ENCODE measurements at regions not wholly inside any gene's neighbourhood (a gene's known extent, or its start where the extent isn't known, plus 50 kb on each side); places are given as distances from the start of the nearest gene placed in this dataset.
"Not testable (repeated sequence)": the region's sequence is repeated elsewhere in the genome, so short reads cannot be mapped to it uniquely, and the experiment has no call there.

- no peak for DNase-seq (ENCODE audit: low read depth, low spot score)
- in situ Hi-C loops (cut with HindIII; ENCODE audit: low sequenced_read_pairs), result no loop called here
- TF ChIP-seq, protein P1, sequence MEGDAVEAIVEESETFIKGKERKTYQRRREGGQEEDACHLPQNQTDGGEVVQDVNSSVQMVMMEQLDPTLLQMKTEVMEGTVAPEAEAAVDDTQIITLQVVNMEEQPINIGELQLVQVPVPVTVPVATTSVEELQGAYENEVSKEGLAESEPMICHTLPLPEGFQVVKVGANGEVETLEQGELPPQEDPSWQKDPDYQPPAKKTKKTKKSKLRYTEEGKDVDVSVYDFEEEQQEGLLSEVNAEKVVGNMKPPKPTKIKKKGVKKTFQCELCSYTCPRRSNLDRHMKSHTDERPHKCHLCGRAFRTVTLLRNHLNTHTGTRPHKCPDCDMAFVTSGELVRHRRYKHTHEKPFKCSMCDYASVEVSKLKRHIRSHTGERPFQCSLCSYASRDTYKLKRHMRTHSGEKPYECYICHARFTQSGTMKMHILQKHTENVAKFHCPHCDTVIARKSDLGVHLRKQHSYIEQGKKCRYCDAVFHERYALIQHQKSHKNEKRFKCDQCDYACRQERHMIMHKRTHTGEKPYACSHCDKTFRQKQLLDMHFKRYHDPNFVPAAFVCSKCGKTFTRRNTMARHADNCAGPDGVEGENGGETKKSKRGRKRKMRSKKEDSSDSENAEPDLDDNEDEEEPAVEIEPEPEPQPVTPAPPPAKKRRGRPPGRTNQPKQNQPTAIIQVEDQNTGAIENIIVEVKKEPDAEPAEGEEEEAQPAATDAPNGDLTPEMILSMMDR (IDR thresholded peaks at IDR 0.05; ENCODE audit: low read depth, low read length), result no peak
- no peak overlapping the region for H3K4me3 ChIP-seq (ENCODE audit: low read depth, low read length)
These were observed 432.0 kb upstream of the TBL1XR1 start for GRCh38 chr3:177629276-177629675.

GRCh38 chr3:177633671-177634207 lies 436.5 kb upstream of the TBL1XR1 start:
- DNase-seq (ENCODE audit: low read depth, low spot score), result peak; percentile 92
- no peak overlapping the region for H3K4me3 ChIP-seq (ENCODE audit: low read depth, low read length)
- TF ChIP-seq, protein P1 (IDR thresholded peaks at IDR 0.05; ENCODE audit: low read depth, low read length), result no peak
- in situ Hi-C loops (cut with HindIII; ENCODE audit: low sequenced_read_pairs), result no loop called here

DNA sequence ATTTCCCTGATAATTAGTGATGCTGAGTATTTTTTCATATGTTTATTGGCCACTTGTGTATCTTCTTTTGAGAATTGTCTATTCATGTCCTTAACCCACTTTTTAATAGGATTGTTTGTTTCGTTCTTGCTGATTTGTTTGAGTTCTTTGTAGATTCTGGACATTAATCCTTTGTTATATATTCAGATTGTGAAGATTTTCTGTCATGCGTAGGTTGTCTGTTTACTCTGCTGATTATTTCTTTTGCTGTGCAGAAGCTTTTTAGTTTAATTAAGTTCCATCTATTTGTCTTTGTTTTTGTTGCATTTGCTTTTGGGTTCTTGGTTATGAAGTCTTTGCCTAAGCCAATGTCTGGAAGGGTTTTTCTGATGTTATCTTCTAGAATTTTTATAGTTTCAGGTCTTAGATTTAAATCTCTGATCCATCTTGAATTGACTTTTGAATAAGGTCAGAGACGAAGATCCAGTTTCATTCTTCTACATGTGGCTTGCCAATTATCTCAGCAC lies 438.4 kb upstream of the TBL1XR1 start:
- in situ Hi-C loops (cut with HindIII; ENCODE audit: low sequenced_read_pairs); DNase-seq (ENCODE audit: low read depth, low spot score); H3K4me3 ChIP-seq (ENCODE audit: low read depth, low read length): not testable (repeated sequence)

DNA sequence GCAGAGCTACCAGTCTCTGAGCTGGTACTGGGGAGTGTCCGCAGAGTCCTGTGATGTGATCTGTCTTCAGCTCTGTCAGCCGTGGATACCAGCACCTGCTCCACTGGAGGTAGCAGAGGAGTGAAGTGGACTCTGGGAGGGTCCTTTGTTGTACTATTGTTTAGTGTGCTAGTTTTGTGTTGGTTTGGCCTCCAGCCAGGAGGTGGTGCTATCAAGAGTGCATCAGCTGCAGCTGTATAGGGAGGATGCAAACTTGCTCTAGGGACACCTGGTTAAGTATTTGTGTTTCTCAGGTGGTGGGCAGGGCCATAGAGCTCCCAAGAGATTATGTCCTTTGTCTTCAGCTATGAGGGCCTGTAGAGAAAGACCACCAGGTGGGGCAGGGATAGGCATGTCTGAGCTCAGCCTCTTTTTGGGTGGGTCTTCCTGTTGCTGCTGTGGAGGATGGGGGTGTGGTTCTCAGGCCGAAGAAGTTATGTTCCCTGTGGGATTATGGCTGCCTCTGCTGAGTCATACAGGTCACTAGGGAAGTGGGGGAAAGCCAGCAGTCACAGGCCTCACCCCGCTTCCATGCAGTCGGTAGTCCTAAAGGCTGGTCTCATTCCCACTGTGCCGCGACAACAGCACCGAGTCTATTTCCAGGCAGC lies 443.2 kb upstream of the TBL1XR1 start:
- DNase-seq (ENCODE audit: low read depth, low spot score), result no peak
- no peak overlapping the region for H3K4me3 ChIP-seq (ENCODE audit: low read depth, low read length)
- TF ChIP-seq, protein P1 (IDR thresholded peaks at IDR 0.05; ENCODE audit: low read depth, low read length), result no peak
- in situ Hi-C loops (cut with HindIII; ENCODE audit: low sequenced_read_pairs), result no loop called here

GRCh38 chr3:177641206-177641605 lies 443.9 kb upstream of the TBL1XR1 start:
- DNase-seq (ENCODE audit: low read depth, low spot score), result no peak
- TF ChIP-seq, protein P1 (IDR thresholded peaks at IDR 0.05; ENCODE audit: low read depth, low read length), result no peak
- H3K4me3 ChIP-seq (ENCODE audit: low read depth, low read length), result no peak overlapping the region
- in situ Hi-C loops (cut with HindIII; ENCODE audit: low sequenced_read_pairs), result no loop called here

GRCh38 chr3:177642042-177642803 lies 444.9 kb upstream of the TBL1XR1 start:
- DNase-seq (ENCODE audit: low read depth, low spot score), result no peak
- in situ Hi-C loops (cut with HindIII; ENCODE audit: low sequenced_read_pairs), result no loop called here
- TF ChIP-seq, protein P1 (IDR thresholded peaks at IDR 0.05; ENCODE audit: low read depth, low read length), result no peak
- no peak overlapping the region for H3K4me3 ChIP-seq (ENCODE audit: low read depth, low read length)

DNA sequence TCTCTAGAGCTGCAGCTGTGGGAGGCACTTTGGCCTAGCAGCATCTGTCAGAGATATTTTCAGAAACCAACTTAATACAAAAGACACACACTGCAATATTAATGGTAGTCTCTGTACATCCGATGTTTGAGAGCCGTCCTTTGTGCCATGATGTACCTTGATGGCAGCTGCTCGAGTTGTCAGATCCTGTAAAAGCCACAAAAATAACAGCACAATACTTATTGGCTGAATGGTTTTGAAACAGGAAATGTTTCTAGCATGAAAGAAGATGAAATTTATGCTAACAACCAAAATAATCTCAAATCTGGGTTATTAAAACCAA lies 445.5 kb upstream of the TBL1XR1 start:
- DNase-seq (ENCODE audit: low read depth, low spot score), result no peak
- H3K4me3 ChIP-seq (ENCODE audit: low read depth, low read length), result no peak overlapping the region
- TF ChIP-seq, protein P1 (IDR thresholded peaks at IDR 0.05; ENCODE audit: low read depth, low read length), result no peak
- in situ Hi-C loops (cut with HindIII; ENCODE audit: low sequenced_read_pairs), result no loop called here

Measured in astrocyte of the spinal cord (primary cell).